Caco-2 (cell line): ENCODE measurements at regions not wholly inside any gene's neighbourhood (a gene's known extent, or its start where the extent isn't known, plus 50 kb on each side); places are given as distances from the start of the nearest gene placed in this dataset.

Experiments used
- BruUV-seq: library from RNA; stranded (reverse); fragments of 400-500 nt; replicated peaks from 2 replicates; lab custom pipeline; 2021; lab: Mats Ljungman, UMichigan
- CTCF ChIA-PET: fragments of 300-600 bp; sonication (Branson Sonifier 250); formaldehyde crosslinking; loops from one replicate; lab custom pipeline; 2022; ENCODE audit warnings: antibody characterized with exemption; lab: Charles Lee
- POLR2A ChIA-PET: fragments of 300-600 bp; sonication (Branson Sonifier 250); formaldehyde crosslinking; loops from one replicate; lab custom pipeline; 2022; ENCODE audit warnings: antibody characterized with exemption; lab: Charles Lee
- DNase-seq, 2 experiments: peaks; one replicate each; pipeline versions ENCODE4 v3.0.0 to v3.0.0-alpha.2; 2020 to 2022
- H3K27me3 ChIP-seq: replicated peaks from 2 replicates; pipeline ENCODE4 v1.6.0; 2011; ENCODE audit warnings: low read length; ENCODE audit not compliant: control insufficient read depth, insufficient read depth
- H3K36me3 ChIP-seq: 2 replicates; pipeline ENCODE4 v1.5.1; 2011; ENCODE audit warnings: low read length; ENCODE audit not compliant: control insufficient read depth, insufficient read depth
- H3K4me1 ChIP-seq: fragments of 250-450 bp; sonication (Bioruptor Pico); 2 replicates; pipeline ENCODE4 v1.5.1; 2020; ENCODE audit warnings: mild to moderate bottlenecking
- H3K4me3 ChIP-seq: 2 replicates; pipeline ENCODE4 v1.5.1; 2011; ENCODE audit warnings: low read depth, mild to moderate bottlenecking, control low read depth, low read length
- H3K9me3 ChIP-seq: fragments of 250-450 bp; sonication (Bioruptor Pico); 2 replicates; pipeline ENCODE4 v1.5.1; 2020; ENCODE audit warnings: mild to moderate bottlenecking, moderate library complexity
- H3K27ac Mint-ChIP-seq: one replicate; pipeline ENCODE4 v1.8.0; 2022; ENCODE audit warnings: mixed read lengths; ENCODE audit not compliant: unreplicated experiment
- H3K27me3 Mint-ChIP-seq: one replicate; pipeline ENCODE4 v1.8.0; 2022; ENCODE audit warnings: mixed read lengths; ENCODE audit not compliant: insufficient read depth, unreplicated experiment
- H3K36me3 Mint-ChIP-seq: one replicate; pipeline ENCODE4 v1.8.0; 2022; ENCODE audit warnings: mild to moderate bottlenecking, mixed read lengths; ENCODE audit not compliant: insufficient read depth, unreplicated experiment
- H3K4me1 Mint-ChIP-seq: one replicate; pipeline ENCODE4 v1.8.0; 2022; ENCODE audit warnings: low read depth, mixed read lengths; ENCODE audit not compliant: unreplicated experiment
- H3K4me3 Mint-ChIP-seq: one replicate; pipeline ENCODE4 v1.8.0; 2022; ENCODE audit warnings: mild to moderate bottlenecking, moderate library complexity, mixed read lengths; ENCODE audit not compliant: unreplicated experiment
- H3K9me3 Mint-ChIP-seq: one replicate; pipeline ENCODE4 v1.8.0; 2022; ENCODE audit warnings: mixed read lengths; ENCODE audit not compliant: unreplicated experiment
- CTCF ChIP-seq, 2 experiments: fragments of 200-600 bp in 1 of 2; IDR thresholded peaks; 1 replicate in 1 of 2; 2 replicates in 1 of 2; pipeline versions ENCODE4 v1.5.1 to v1.8.0; 2011 to 2022; ENCODE audit warnings: antibody characterized with exemption in 1 of 2, control low read depth in 1 of 2, inconsistent platforms in 1 of 2, low read depth in 1 of 2, low read length in 1 of 2, mild to moderate bottlenecking in 1 of 2, moderate library complexity in 1 of 2; ENCODE audit not compliant: insufficient read depth in 1 of 2, severe bottlenecking in 1 of 2, unreplicated experiment in 1 of 2
- intact Hi-C: fragments of 100-400 bp; cut with micrococcal nuclease; formaldehyde crosslinking; loops from one replicate; pipeline ENCODE4 v1.10.0; 2022; ENCODE audit not compliant: unreplicated experiment

- Mint-ChIP-seq H3K4me1 (peaks cover 6% of the 10 kb centered on the region), H3K27ac (no peak overlapping the region), H3K9me3 (no peaks in the 10 kb centered on the region), H3K36me3 (no peaks in the 10 kb centered on the region), H3K4me3 (no peak overlapping the region), H3K27me3 (no peaks in the 10 kb centered on the region)
- CTCF ChIA-PET, result no interaction called here
- DNase-seq, result no peak
- Histone ChIP-seq H3K9me3 (no peaks in the 10 kb centered on the region), H3K36me3 (no peaks in the 10 kb centered on the region), H3K4me3 (no peak overlapping the region), H3K27me3 (no peaks in the 10 kb centered on the region), H3K4me1 (0 out of 2 replicates have a peak, but pooled peaks cover 4% of the 10 kb centered on the region)
- TF ChIP-seq CTCF (IDR thresholded peaks at IDR 0.05; ENCODE audit: insufficient read depth in 1 of 2, low read depth in 1 of 2, low read length in 1 of 2, severe bottlenecking in 1 of 2, unreplicated experiment in 1 of 2), result no peak
- POLR2A ChIA-PET, result no interaction called here
- no TSS peak for BruUV-seq
- intact Hi-C loops, result no loop called here
Observed at GRCh38 chr5:57113481-57113880, 60.4 kb upstream of the GPBP1 start.

- no peak overlapping the region for H3K27ac Mint-ChIP-seq
- H3K4me1 ChIP-seq, result no peaks in the 10 kb centered on the region
- H3K27me3 ChIP-seq, result no peaks in the 10 kb centered on the region
- H3K4me3 Mint-ChIP-seq, result no peak overlapping the region
- no peaks in the 10 kb centered on the region for H3K36me3 Mint-ChIP-seq
- H3K36me3 ChIP-seq, result no peaks in the 10 kb centered on the region
- no peak overlapping the region for H3K4me3 ChIP-seq
- DNase-seq, result no peak
- H3K4me1 Mint-ChIP-seq, result peaks cover 6% of the 10 kb centered on the region
- intact Hi-C loops, result no loop called here
- CTCF ChIA-PET, result no interaction called here
- H3K27me3 Mint-ChIP-seq, result no peaks in the 10 kb centered on the region
- no peak for TF ChIP-seq CTCF (IDR thresholded peaks at IDR 0.05; ENCODE audit: insufficient read depth in 1 of 2, low read depth in 1 of 2, low read length in 1 of 2, severe bottlenecking in 1 of 2, unreplicated experiment in 1 of 2)
- BruUV-seq, result no TSS peak
- no peaks in the 10 kb centered on the region for H3K9me3 Mint-ChIP-seq
- no peaks in the 10 kb centered on the region for H3K9me3 ChIP-seq
- POLR2A ChIA-PET, result no interaction called here
Observed at GRCh38 chr5:57117596-57117995, 56.3 kb upstream of the GPBP1 start.

GRCh38 chr5:57119031-57119430 is 54.8 kb upstream of the GPBP1 start:
- H3K36me3 ChIP-seq, result no peaks in the 10 kb centered on the region
- H3K27me3 Mint-ChIP-seq, result no peaks in the 10 kb centered on the region
- no TSS peak for BruUV-seq
- H3K9me3 ChIP-seq, result no peaks in the 10 kb centered on the region
- no peaks in the 10 kb centered on the region for H3K9me3 Mint-ChIP-seq
- H3K4me1 ChIP-seq, result no peaks in the 10 kb centered on the region
- H3K4me3 Mint-ChIP-seq, result no peak overlapping the region
- H3K4me3 ChIP-seq, result no peak overlapping the region
- POLR2A ChIA-PET, result no interaction called here
- no peaks in the 10 kb centered on the region for H3K27me3 ChIP-seq
- no peak for TF ChIP-seq CTCF (IDR thresholded peaks at IDR 0.05; ENCODE audit: insufficient read depth in 1 of 2, low read depth in 1 of 2, low read length in 1 of 2, severe bottlenecking in 1 of 2, unreplicated experiment in 1 of 2)
- no peaks in the 10 kb centered on the region for H3K36me3 Mint-ChIP-seq
- CTCF ChIA-PET, result no interaction called here
- H3K27ac Mint-ChIP-seq, result no peak overlapping the region
- H3K4me1 Mint-ChIP-seq, result peaks cover 6% of the 10 kb centered on the region
- no peak for DNase-seq
- intact Hi-C loops, result no loop called here
